HPDE6-E6E7 (cell line): ENCODE measurements at regions not wholly inside any gene's neighbourhood (a gene's known extent, or its start where the extent isn't known, plus 50 kb on each side); places are given as distances from the start of the nearest gene placed in this dataset.
"Not testable (repeated sequence)": the region's sequence is repeated elsewhere in the genome, so short reads cannot be mapped to it uniquely, and the experiment has no call there.

Experiments used
- DNase-seq: peaks from one replicate; pipeline ENCODE4 v3.0.0; 2011; ENCODE audit warnings: missing footprints; ENCODE audit errors: extremely low spot score

DNA sequence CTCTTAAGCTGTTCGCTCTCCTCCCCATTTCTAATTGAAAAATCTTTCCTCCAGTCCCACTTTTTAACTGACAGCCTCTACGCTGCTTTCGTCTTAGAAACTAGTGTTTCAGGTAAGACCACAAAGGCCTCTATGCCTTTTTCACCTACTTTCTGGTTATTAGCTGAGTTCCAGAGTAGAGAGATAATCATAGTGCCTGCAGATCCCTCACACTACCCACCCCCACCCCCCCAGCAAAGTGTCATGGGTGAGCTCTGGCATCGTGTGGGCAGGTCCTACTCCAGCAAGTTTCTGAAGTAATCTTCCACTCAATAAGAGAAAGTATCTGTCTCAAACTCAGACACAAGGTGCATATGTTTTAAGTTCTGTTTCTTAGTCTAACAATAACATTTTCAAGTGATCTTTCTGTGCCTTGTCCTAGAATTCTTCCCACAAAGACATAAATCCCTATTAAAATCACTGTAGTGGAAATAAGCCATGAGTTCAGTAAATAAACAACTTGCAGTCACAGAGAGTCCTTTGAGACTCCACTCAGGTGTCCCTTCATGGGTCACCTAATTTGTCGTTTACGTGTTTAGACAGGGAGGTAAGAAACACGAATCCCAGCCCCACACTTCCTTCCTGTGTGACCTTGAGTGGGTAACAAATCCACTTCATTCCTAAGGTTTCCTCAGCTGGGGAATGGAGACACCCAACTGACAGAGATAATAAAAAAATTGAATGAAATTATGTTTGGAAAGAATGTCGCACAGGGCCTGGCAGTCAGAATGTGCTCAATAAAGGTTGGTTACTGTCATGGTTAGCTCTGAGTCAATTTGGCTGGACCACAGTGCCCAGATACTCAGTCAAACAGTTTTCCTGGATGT, 228.9 kb upstream of the CAND1 start:
- no peak for DNase-seq

DNA sequence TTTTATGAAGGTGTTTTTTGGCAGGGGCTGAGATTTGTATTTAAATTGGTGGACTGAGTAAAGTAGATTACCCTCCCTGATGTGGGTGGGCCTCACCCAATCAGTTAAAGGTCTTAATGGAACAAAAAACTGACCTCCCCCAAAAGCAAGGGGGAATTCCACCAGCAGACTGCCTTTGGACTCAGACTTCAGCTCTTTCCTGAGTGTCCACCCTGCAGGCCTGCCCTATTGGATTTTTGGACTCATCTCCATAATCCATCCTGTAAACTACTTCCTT, 228.4 kb upstream of the CAND1 start:
- DNase-seq: no peak

DNA sequence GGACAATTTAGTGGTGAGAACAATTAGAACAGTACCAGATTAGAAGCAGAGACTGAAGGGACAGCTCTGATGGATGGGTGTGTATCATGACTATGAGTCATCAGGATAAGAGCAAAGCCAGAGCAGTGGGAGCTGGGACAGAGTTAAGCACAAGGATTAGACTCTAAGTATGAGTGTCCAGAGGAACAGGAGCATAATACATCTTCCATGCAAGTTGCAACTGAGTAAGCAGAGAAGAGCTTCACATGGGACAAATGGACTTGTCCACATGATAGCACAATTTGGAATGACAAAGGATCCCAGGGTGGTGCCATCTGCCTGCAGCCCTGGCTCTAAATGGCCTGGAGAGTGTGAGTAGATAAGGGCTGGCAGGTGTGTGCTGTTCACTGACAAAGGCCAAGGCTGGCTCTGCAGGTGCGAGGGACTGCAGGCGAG, 226.4 kb upstream of the CAND1 start:
- peak; percentile 41 for DNase-seq

DNA sequence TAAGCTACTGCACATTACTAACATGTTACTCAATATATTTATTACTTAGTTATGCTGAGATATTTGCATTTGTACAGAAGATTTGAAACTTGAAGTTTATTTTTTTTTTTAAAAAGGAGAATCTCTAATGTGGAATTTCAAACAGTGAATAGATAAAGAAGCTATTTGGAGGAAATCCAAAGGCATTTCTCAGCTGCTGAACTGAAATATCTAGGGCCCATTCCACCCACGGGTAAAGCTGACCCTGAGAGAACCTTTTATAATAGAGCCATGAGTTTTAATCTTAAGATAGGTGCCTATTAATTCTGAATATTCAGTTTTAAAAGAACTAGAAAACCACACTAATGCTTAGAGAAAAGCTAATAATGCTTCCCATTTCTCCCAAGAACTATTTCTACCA, 225.4 kb upstream of the CAND1 start:
- no peak for DNase-seq

DNA sequence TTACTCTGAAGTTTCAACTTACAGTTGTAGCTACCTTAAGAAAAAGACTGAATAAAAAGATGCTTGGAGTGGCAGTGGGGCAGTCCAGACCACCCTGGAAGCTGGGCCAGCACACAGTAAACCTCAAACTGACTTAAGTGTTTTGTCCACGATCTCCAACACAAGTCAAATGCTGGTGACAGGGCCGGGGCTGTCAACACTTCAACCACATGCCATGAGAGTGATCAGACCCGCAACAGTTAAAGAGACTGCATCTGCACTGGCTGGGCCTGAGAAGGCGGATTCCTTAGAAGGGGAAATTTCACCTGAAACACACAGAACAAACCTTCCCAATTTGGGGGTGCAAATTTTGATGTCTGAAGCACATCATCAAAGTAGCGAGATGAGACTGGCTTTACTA, 223.5 kb upstream of the CAND1 start:
- no peak for DNase-seq

DNA sequence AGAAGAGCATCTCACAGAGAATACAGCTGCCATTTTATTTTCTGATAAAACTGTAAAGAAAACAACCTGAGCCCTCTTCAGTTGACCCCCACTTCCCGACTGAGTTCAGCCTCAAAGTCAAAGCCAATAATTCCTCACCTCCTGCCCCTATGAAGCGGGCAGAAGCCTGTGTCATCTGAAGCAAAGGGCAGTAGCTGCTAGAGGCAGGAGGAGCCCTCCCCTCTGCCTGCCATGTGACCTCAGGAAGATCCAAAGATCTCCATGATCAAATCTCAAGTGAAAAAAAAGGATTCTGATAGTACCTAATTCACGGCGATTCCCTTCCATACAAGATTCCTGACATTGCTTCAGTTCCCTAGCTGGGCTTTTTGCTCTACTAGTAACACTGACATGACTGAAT, 223.1 kb upstream of the CAND1 start:
- DNase-seq: no peak

DNA sequence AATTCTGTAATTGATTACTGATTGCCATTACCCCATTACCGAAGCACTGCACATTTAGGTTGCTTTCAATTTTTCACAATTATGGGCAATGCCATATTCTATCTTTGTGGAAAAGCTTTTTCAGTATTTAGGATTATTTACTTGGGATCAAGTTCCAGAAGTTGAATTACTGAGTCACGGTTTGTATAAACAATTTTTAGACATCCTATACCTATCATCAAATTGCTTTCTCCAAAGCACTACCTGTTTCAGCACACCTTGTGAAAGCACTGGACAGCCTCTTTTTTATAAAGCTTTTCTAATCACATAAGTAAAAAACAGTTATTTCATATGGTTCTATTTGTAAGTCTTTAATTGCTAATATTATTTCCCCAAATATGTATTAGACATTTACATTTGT, 221.5 kb upstream of the CAND1 start:
- no peak for DNase-seq

DNA sequence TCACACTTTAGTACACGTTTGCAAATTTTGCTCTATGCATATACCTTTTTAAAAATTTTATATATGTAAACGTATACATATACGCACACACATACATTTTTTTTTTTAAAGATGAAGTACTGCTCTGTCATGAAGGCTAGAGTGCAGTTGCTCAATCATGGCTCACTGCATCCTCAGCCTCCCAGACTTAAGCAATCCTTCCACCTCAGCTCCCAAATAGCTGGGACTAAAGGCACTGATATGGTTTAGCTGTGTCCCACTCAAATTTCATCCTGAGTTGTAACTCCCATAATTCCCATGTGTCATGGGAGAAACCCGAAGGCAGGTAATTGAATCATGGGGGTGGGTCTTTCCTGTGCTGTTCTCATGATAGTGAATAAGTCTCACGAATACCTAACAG, 220.8 kb upstream of the CAND1 start:
- DNase-seq: no peak

DNA sequence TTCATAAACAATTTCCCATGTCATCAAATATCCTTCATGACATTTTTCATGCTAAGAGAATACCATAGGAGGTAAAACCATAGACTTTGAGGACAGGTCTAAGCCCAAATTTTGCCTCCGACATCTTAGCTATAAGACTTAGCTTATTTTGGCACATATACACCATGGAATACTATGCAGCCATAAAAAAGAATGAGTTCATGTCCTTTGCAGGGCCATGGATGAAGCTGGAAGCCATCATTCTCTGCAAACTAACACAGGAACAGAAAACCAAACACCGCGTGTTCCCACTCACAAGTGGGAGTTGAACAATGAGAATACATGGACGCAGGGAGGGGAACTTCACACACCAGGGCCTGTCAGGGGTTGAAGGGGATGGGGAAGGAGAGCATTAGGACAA, 220.0 kb upstream of the CAND1 start:
- not testable (repeated sequence) for DNase-seq

DNA sequence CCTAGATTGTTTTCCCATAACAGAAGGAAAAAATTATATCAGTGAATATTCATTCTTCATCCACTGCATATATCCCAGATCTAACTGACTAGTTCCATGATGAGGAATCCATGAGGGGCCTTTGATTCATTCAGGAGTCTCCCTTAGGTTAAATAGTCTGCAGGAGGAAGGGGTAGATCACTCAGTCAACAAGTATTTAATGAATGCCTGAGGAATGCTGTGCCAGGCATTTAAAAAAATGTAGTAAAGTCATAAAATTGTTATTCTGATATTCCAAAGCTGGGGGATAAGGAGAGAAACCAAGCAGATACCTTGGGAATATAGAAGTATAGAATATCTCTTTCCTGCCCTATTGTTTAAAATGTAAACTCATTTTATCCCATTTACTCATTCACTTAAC, 216.2 kb upstream of the CAND1 start:
- no peak for DNase-seq

DNA sequence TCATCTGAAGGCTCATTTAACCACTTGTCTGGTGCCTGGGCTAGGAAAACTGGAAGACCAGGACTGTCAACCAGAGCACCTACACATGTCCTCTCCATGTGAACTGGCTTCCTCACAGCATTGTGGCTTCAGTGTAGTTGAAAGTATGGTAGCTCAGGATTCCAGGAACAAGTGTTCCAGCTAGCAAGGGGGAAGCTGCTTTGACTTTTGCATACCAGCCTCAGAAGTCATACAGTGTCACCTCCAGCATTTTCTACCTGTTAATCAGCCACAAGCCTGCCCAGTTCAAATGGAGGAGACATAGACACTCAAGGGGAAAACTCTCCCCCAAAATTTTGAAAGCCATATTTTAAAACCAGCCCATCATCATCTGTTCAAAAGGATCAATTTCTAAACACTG, 212.8 kb upstream of the CAND1 start:
- DNase-seq: no peak

DNA sequence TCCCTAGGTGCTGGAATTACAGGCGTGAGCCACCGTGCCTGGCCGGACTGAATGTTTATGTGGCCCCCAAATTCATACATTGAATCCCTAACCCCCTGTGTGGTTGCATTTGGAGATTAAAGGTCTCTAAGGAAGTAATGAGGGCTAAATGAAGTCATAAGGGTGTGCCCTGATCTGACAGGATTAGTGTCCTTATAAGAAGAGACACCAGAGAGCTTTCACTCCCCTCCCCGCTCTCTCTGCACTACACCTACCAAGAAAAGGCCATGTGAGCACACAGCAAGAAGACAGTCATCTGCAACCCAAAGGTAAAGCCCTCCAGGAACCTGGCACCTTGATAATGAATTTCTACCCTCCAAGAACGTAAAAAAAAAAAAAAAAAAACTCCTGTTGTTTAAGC, 212.1 kb upstream of the CAND1 start:
- no peak for DNase-seq

DNA sequence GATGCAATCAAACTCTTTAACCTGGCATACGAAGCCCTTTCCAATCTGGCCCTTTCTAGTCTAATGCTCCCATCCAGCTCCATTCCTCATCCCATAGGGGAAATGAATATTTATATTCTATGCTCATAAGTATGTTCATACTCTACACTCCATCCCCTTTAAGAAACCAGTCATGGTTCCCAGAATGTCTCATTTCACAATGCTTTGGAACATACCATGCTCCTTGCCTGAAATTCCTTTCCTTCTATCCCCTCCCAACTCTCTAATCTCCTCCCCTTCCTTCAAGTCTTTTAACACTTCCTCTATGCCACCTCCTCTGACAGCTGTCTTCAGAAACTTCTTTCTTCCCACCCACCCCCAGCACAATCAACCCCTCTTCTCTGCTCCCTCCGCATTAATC, 207.0 kb upstream of the CAND1 start:
- DNase-seq: no peak

DNA sequence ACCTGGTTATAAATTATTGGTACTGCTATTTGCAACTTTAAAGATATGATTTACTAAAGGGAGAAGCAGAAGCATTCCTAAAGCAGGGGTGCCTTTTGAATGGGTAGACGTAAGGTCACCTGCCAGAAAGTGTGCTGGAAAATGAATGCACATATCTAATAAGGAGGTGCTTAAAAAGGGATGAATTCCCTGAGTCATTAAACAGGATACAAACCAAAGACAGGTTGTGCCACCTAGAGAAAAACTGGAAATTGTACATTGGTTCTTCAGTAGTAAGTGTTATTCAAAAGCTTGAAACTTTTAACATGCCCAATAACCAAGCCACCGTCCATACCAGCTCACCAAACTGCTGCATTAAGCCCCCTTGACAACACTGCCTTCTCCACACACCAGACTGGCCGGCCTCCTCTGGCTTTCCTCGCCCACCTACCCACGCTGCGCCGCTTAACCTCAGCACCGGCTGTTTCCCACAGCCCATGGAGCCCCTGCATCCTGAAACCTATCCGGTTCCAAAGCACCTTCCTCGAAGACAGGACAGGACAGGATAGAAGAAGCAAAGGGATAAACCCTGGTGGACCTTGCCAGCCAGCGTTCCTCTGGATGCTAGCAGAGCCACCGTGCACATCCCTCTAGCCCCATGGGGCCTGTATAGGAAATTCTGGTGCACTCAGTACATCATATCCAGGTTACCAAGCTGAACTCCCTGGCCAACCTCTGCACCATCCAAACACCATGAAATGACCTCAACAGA, 201.5 kb upstream of the CAND1 start:
- no peak for DNase-seq

DNA sequence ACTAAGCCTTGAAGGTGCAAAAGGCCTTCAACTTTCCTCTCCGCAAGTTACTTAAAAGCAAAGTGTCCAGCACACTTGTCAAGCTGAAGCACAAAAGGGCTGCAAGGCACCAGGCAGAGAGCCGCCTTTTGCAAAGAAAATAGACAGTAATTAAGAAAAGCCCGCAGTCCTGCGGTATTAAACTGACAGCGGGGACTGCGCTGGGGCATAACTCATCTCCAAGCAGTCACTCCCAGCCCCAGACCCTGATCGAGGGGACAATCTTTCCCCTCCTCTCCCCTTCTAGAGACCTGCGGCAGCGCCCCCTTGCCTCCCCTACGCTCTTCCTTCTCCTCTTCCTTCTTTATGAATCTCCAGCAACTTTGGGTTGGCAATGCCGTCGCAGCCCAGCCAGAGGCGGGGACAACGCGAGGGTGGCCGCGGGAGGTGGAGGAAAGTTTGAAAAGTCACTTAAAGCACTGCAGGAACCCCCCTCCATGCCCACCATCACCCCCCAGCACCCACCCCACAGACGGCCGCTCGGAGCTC, 200.9 kb upstream of the CAND1 start:
- DNase-seq: no peak

DNA sequence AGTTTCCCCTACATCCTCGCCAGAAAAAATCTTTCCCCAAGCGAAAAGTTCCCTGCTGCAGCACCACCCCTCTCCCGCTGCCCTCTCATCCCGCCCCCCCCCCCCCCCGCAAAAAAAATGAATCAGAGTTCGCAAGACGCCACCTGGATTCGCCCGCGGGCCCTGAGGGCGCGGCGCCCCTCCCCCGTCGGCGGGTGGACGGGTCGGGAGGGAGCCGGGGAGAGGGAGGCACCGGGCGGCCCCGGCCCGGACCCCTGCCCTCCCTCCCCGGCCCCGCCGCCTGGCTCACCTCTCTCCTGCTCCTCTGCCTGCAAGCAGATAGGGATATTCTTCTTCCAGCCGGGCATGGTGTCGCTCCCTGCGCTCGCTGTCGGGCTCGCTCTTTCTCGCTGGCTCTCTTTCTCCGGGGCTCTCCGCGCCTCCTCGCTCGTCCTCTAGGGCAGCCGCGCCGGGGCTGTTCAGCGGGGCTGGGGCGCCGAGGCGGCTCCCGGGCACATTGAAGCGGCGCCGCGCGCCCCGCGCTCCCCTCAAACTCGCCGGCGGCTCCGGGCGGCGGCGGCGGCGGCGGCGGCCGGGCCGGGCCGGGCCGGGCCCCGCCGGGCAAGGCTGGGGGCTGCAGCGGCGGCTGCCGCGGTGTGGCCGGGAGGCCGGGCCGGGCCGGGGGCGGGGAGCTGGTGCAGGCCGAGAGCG, 200.3 kb upstream of the CAND1 start:
- peak; percentile 56 for DNase-seq

DNA sequence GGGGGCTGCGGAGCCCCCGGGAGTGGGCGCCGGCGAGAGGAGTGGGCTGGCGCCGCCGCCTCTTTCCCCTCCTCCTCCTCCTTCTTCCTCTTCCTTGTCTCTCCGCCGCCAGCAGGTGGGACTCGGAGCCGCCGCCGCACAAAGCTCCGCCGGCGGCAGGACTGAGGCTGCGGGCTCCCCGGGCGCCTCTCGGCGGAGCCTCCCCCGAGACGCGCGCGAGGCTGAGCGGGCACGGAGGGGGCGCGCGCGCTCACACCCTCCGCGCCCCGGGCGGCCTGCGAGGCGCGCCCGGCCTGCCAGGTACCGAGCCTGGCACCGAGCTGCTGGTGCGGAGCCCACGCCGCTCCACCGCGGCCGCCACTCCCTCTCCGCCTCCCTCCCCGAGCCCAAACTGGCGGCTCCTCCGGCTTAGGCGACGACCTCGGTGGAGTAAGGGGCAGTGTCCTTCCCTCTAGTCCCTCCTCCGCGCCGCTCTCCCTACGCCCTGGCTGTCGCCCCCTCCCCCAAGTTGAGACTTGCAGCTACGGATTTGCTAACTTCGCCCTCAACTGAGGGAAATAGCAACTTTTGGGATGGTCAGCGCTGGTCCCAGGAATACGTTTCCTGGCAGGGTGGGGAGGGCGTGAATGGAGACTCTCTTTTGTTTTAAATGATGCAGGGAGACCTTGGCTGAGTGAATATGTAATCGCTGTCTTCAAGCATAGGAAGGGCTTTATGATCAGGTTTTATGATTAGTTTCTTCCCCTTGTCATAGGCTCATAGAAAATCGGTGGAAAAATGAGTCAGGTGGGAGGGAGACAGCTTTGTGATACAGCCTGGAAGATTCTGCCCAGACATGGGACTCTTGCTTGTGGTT, 199.5 kb upstream of the CAND1 start:
- no peak for DNase-seq

DNA sequence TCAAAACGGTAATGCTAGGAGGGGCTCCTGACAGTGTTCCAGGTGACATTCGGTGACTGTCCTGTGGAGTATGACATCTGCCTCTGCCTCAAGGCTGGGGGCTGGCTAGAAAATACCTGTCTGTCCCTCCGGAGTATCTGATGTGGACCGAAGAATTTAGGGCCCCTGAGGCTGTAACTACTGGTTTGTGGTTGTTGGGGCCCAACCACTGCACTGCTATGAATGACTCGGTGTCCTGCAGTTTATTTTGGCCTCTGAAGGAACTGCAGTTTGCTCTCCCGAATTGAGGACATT, 198.9 kb upstream of the CAND1 start:
- DNase-seq: no peak

DNA sequence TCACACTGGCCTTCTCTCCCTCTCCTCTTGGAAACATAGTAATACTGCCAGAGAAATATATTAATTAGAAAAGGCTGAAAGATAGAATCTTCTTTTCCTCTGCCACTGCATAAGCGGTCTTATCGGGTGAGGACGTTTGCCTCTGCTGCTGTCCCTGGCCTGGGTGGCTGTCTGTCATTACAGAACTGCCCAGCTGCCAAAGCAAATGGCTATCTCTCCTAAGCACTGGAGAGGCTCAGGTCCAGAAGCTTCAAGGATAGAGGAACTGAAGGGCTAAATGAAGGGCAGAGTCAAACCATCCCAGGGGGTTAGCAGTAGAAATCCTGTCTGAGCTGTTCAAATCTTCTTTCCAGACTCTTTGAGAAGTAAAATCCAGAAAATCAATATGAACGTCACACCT, 198.6 kb upstream of the CAND1 start:
- DNase-seq: no peak

DNA sequence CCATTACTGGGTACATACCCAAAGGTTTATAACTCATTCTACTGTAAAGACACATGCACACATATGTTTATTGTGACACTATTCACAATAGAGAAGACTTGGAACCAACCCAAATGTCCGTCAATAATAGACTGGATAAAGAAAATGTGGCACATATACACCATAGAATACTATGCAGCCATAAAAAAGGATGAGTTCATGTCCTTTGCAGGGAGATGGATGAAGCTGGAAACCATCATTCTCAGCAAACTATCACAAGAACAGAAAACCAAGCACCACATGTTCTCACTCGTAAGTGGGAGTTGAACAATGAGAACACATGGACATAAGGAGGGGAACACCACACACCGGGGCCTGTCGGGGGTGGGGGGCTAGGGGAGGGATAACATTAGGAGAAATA, 196.9 kb upstream of the CAND1 start:
- not testable (repeated sequence) for DNase-seq

DNA sequence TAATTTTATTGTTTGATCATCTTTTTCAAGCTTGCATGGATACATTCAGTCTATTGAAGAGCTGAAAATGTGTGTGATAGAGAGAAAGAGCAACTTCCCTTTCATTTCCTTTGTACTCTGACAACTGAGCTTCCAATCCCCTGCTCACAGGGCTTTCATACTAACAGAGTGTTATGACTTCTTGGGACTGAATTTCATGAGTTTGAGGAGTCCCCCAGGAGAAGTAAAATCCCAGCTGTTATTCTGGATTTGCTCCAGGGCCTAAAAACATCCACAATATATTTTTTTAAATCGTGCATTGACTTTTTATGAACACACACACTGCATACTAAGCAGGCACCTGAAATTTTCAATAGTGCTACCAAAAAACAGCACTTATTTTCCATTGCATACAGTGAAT, 195.8 kb upstream of the CAND1 start:
- DNase-seq: no peak

DNA sequence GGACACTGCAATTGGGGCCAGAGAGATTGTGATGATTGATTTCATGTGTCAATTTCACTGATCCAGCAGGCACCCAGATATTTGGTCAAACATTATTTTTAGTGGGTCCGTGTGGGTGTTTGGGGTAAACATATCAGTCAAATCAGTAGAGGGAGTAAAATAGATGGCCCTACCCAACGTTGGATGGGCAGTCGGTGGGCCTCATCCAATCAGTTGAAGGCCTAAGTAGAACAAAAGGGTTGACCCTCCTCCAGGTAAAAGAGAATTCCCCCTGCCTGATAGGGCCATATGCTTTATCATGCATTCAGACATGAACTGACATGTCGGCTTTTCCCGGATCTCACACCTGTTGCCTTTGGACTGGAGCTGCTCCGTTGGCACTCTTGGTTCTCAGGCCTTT, 195.1 kb upstream of the CAND1 start:
- no peak for DNase-seq
